Vagina (tissue), 2 donors: ENCODE measurements at regions not wholly inside any gene's neighbourhood (a gene's known extent, or its start where the extent isn't known, plus 50 kb on each side); places are given as distances from the start of the nearest gene placed in this dataset.
"Not testable (repeated sequence)": the region's sequence is repeated elsewhere in the genome, so short reads cannot be mapped to it uniquely, and the experiment has no call there.

Experiments used
- DNase-seq, 2 donors: peaks; one replicate each; pipeline ENCODE4 v3.0.0-alpha.2; 2017; ENCODE audit errors: extremely low spot score in 2 of 2
- H3K27ac ChIP-seq: fragments of 200-600 bp; sonication (generic); one replicate; pipeline ENCODE4 v1.5.1; 2019
- H3K27me3 ChIP-seq: fragments of 200-600 bp; sonication (generic); one replicate; pipeline ENCODE4 v1.5.1; 2019
- H3K36me3 ChIP-seq, 2 donors: fragments of 200-600 bp; sonication (generic); one replicate each; pipeline ENCODE4 v1.5.1; 2017 to 2019
- H3K4me1 ChIP-seq: fragments of 200-600 bp; sonication (generic); one replicate; pipeline ENCODE4 v1.5.1; 2019
- H3K4me3 ChIP-seq, 2 donors: fragments of 200-600 bp; sonication (generic); 1 replicate in 1 of 2; 2 replicates in 1 of 2; pipeline ENCODE4 v1.5.1; 2016 to 2019
- H3K9me3 ChIP-seq: fragments of 200-600 bp; sonication (generic); one replicate; pipeline ENCODE4 v1.5.1; 2019
- CTCF ChIP-seq, 3 experiments: fragments of 450-650 bp in 2 of 3; fragments of 200-600 bp in 1 of 3; sonication (generic) in 1 of 3; IDR thresholded peaks; one replicate each; pipeline ENCODE4 v1.5.1; 2017 to 2019; ENCODE audit warnings: antibody characterized with exemption in 3 of 3, mild to moderate bottlenecking in 2 of 3, moderate library complexity in 2 of 3
- POLR2A ChIP-seq, 2 donors: fragments of 450-650 bp; IDR thresholded peaks; one replicate each; pipeline ENCODE4 v1.6.1; 2017; ENCODE audit warnings: antibody characterized with exemption in 2 of 2, mild to moderate bottlenecking in 2 of 2, moderate library complexity in 2 of 2
- POLR2AphosphoS5 ChIP-seq, 2 donors: sonication (generic); formaldehyde crosslinking; IDR thresholded peaks; one replicate each; pipeline ENCODE4 v1.9.0; 2017; ENCODE audit warnings: antibody characterized with exemption in 2 of 2, mild to moderate bottlenecking in 2 of 2, low read depth in 1 of 2; ENCODE audit not compliant: insufficient read depth in 1 of 2
- intact Hi-C: fragments of 100-400 bp; cut with DNase I; formaldehyde crosslinking; loops from one replicate; pipeline ENCODE4 v1.15.1; 2023

- no peaks in the 10 kb centered on the region for H3K4me1 ChIP-seq
- TF ChIP-seq POLR2A (IDR thresholded peaks at IDR 0.05) (no peak), CTCF (IDR thresholded peaks at IDR 0.05) (no peak)
- H3K9me3 ChIP-seq, result no peaks in the 10 kb centered on the region
- H3K27me3 ChIP-seq, result no peaks in the 10 kb centered on the region
- H3K4me3 ChIP-seq, result no peak overlapping the region
- DNase-seq, result no peak
- H3K36me3 ChIP-seq, result no peaks in the 10 kb centered on the region
- H3K27ac ChIP-seq, result no peak overlapping the region
- intact Hi-C loops, result no loop called here
Measured at GRCh38 chr13:79185580-79185979, 220.5 kb downstream of the RBM26 start.

- Histone ChIP-seq H3K27ac (no peak overlapping the region), H3K4me1 (no peaks in the 10 kb centered on the region), H3K27me3 (no peaks in the 10 kb centered on the region), H3K36me3 (no peaks in the 10 kb centered on the region), H3K9me3 (no peaks in the 10 kb centered on the region), H3K4me3 (no peak overlapping the region)
- intact Hi-C loops, result no loop called here
- TF ChIP-seq CTCF (IDR thresholded peaks at IDR 0.05) (no peak), POLR2A (IDR thresholded peaks at IDR 0.05) (no peak), POLR2AphosphoS5 (IDR thresholded peaks at IDR 0.05; ENCODE audit: insufficient read depth in 1 of 2, low read depth in 1 of 2) (no peak)
- no peak for DNase-seq
Measured at GRCh38 chr13:79183231-79183630, 222.8 kb downstream of the RBM26 start.

DNA sequence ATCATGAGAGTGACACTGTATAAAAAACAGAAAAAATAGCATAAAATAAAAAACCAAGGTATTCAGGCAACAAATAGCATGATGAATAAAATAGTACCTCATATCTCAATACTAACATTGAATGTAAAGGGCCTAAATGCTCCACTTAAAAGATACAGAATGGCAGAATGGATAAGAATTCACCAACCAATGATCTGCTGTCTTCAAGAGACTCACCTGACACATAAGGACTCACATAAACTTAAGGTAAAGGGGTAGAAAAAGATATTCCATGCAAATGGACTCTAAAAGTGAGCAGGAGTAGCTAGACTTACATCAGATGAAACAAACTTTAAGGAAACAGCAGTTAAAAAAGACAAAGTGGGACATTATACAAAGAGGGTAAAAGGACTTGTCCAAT lies 232.4 kb downstream of the RBM26 start:
- intact Hi-C loops, DNase-seq: not testable (repeated sequence)

GRCh38 chr13:79172924-79173323 lies 233.1 kb downstream of the RBM26 start:
- H3K36me3 ChIP-seq, intact Hi-C loops, H3K9me3 ChIP-seq, H3K27ac ChIP-seq, H3K4me1 ChIP-seq, H3K4me3 ChIP-seq, H3K27me3 ChIP-seq, DNase-seq: not testable (repeated sequence)

More for the DNA sequence above, 232.4 kb downstream of the RBM26 start:
- not testable (repeated sequence) for H3K4me1 ChIP-seq, H3K27me3 ChIP-seq, H3K27ac ChIP-seq, H3K36me3 ChIP-seq, H3K9me3 ChIP-seq, H3K4me3 ChIP-seq

GRCh38 chr13:79171141-79172061 lies 234.7 kb downstream of the RBM26 start:
- H3K9me3 ChIP-seq, result no peaks in the 10 kb centered on the region
- TF ChIP-seq POLR2A (IDR thresholded peaks at IDR 0.05), result no peak
- TF ChIP-seq CTCF (IDR thresholded peaks at IDR 0.05), result no peak
- TF ChIP-seq POLR2AphosphoS5 (IDR thresholded peaks at IDR 0.05; ENCODE audit: insufficient read depth in 1 of 2, low read depth in 1 of 2), result no peak
- intact Hi-C loops, result no loop called here

DNA sequence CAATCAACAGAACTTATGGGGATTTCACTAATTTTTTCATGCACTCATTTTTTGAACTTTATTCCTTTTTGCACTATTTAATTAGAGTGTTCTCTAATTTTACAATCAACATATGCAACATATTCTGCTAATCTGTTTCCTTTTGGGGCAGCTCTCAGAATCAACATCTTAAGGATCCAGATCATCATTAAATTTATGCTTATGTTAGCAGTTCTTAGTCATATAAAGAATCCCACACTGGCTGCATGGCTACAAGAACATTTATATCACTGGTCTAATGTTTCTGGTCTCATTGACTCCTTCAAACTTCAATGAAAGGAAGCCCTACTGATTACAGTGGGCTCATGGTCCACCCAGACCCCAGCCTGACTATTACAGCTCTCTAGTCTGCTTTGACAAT lies 245.2 kb downstream of the RBM26 start:
- TF ChIP-seq POLR2A (IDR thresholded peaks at IDR 0.05) (no peak), POLR2AphosphoS5 (IDR thresholded peaks at IDR 0.05; ENCODE audit: insufficient read depth in 1 of 2, low read depth in 1 of 2) (no peak), CTCF (IDR thresholded peaks at IDR 0.05) (no peak)
- intact Hi-C loops, result no loop called here
- no peak for DNase-seq
- H3K27ac ChIP-seq, result no peak overlapping the region
- no peaks in the 10 kb centered on the region for H3K4me1 ChIP-seq
- H3K27me3 ChIP-seq, result no peaks in the 10 kb centered on the region
- no peaks in the 10 kb centered on the region for H3K36me3 ChIP-seq
- H3K4me3 ChIP-seq, result no peak overlapping the region
- H3K9me3 ChIP-seq, result no peaks in the 10 kb centered on the region

More at GRCh38 chr13:79171141-79172061, 234.7 kb downstream of the RBM26 start:
- no peak overlapping the region for H3K27ac ChIP-seq
- H3K4me3 ChIP-seq, result no peak overlapping the region
- no peak for DNase-seq
- no peaks in the 10 kb centered on the region for H3K27me3 ChIP-seq
- H3K36me3 ChIP-seq, result no peaks in the 10 kb centered on the region
- no peaks in the 10 kb centered on the region for H3K4me1 ChIP-seq
